MCF 10A (cell line): ENCODE measurements at regions not wholly inside any gene's neighbourhood (a gene's known extent, or its start where the extent isn't known, plus 50 kb on each side); places are given as distances from the start of the nearest gene placed in this dataset.

ENCODE experiments used
- BruUV-seq: library from RNA; stranded (reverse); fragments of 400-500 nt; replicated peaks from 2 replicates; lab custom pipeline; 2021; lab: Mats Ljungman, UMichigan
- CTCF ChIA-PET: fragments of 300-600 bp; sonication (Branson Sonifier 250); formaldehyde crosslinking; extraction: SDS; loops from one replicate; lab custom pipeline; 2021; ENCODE audit warnings: antibody characterized with exemption, inconsistent platforms; lab: Yijun Ruan, JAX
- POLR2A ChIA-PET: fragments of 300-600, 350-650 bp; sonication (Branson Sonifier 250); formaldehyde crosslinking; extraction: SDS; loops from one replicate; lab custom pipeline; 2020; ENCODE audit warnings: antibody characterized with exemption, inconsistent platforms; lab: Yijun Ruan, JAX
- DNase-seq: peaks from one replicate; pipeline ENCODE4 v3.0.0-alpha.2; 2018; ENCODE audit not compliant: unreplicated experiment
- H3K27ac Mint-ChIP-seq: one replicate; pipeline ENCODE4 v1.8.0; 2022; ENCODE audit warnings: mild to moderate bottlenecking, low read depth, mixed read lengths; ENCODE audit not compliant: unreplicated experiment
- H3K27me3 Mint-ChIP-seq: one replicate; pipeline ENCODE4 v1.8.0; 2022; ENCODE audit warnings: mixed read lengths; ENCODE audit not compliant: insufficient read depth, unreplicated experiment
- H3K36me3 Mint-ChIP-seq: one replicate; pipeline ENCODE4 v1.8.0; 2022; ENCODE audit warnings: mild to moderate bottlenecking, moderate library complexity, mixed read lengths; ENCODE audit not compliant: insufficient read depth, unreplicated experiment
- H3K4me1 Mint-ChIP-seq: one replicate; pipeline ENCODE4 v1.8.0; 2022; ENCODE audit warnings: mixed read lengths; ENCODE audit not compliant: insufficient read depth, unreplicated experiment
- H3K4me3 Mint-ChIP-seq: one replicate; pipeline ENCODE4 v1.8.0; 2022; ENCODE audit warnings: mild to moderate bottlenecking, moderate library complexity, mixed read lengths; ENCODE audit not compliant: unreplicated experiment
- H3K9me3 Mint-ChIP-seq: one replicate; pipeline ENCODE4 v1.8.0; 2022; ENCODE audit warnings: mixed read lengths; ENCODE audit not compliant: unreplicated experiment
- intact Hi-C: fragments of 100-400 bp; cut with micrococcal nuclease; formaldehyde crosslinking; loops from 2 replicates; pipeline ENCODE4 v1.14.1; 2022
- TF ChIP-seq, protein P1 (sequence below): fragments of 200-600 bp; IDR thresholded peaks from one replicate; pipeline ENCODE4 v1.8.0; 2022; ENCODE audit warnings: antibody characterized with exemption, mild to moderate bottlenecking; ENCODE audit not compliant: unreplicated experiment

DNA sequence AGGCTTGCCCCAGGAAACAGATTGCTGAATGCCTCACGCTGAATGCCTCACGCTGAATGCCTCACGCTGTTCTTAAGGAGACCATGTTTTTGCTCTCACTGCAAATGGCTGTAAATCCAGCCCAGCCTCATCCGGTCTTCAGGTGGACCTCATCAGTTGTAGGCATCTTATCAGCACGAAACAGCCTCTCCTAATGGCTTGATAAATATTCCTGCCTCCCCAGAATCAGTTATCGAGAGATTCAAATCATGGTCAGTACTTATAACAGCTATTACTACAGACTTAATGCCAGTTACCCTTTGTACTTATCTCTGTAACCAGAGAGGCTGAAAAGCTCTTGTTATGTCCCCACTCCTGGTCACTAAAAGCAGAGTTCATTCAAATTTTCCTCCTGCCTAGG, 290.6 kb downstream of the FZD1 start:
- Mint-ChIP-seq H3K4me3 (no peak overlapping the region), H3K4me1 (peaks cover 27% of the 10 kb centered on the region), H3K27ac (no peak overlapping the region), H3K36me3 (no peaks in the 10 kb centered on the region), H3K27me3 (no peaks in the 10 kb centered on the region), H3K9me3 (no peaks in the 10 kb centered on the region)
- no TSS peak for BruUV-seq
- intact Hi-C loops = no loop called here
- CTCF ChIA-PET = no interaction called here
- POLR2A ChIA-PET = interaction anchor here (1.2 kb wide), 1 partner anchor 19 kb away, joined by 3 read pairs; no protein-coding TSS in a partner anchor
- DNase-seq = no peak
- TF ChIP-seq, protein P1, sequence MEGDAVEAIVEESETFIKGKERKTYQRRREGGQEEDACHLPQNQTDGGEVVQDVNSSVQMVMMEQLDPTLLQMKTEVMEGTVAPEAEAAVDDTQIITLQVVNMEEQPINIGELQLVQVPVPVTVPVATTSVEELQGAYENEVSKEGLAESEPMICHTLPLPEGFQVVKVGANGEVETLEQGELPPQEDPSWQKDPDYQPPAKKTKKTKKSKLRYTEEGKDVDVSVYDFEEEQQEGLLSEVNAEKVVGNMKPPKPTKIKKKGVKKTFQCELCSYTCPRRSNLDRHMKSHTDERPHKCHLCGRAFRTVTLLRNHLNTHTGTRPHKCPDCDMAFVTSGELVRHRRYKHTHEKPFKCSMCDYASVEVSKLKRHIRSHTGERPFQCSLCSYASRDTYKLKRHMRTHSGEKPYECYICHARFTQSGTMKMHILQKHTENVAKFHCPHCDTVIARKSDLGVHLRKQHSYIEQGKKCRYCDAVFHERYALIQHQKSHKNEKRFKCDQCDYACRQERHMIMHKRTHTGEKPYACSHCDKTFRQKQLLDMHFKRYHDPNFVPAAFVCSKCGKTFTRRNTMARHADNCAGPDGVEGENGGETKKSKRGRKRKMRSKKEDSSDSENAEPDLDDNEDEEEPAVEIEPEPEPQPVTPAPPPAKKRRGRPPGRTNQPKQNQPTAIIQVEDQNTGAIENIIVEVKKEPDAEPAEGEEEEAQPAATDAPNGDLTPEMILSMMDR = no peak

DNA sequence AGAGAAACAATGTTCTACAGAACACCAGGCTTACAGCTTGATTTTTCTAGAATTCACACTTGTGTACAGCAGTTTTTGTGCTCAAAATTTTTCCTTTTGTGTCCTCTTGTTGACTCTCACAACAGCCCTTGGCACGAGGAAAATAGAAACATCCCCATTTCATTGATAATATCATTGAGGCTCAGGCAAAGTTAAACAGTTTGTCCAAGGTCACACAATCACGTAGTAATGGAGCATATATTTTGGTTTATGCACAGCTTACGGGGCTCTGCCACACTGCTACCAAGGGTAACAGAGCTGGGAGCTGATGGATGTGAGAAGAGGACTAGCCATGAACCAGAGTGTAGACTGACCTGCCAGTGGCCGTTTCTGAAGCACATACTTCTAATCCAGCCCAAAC, 292.0 kb downstream of the FZD1 start:
- intact Hi-C loops = no loop called here
- BruUV-seq = no TSS peak
- CTCF ChIA-PET = interaction anchor here (0.5 to 0.7 kb wide), 2 partner anchors 61 to 273 kb away, joined by 3 to 4 read pairs; no protein-coding TSS in a partner anchor
- H3K27ac Mint-ChIP-seq = no peak overlapping the region
- H3K36me3 Mint-ChIP-seq = no peaks in the 10 kb centered on the region
- POLR2A ChIA-PET = no interaction called here
- no peaks in the 10 kb centered on the region for H3K9me3 Mint-ChIP-seq
- peaks cover 27% of the 10 kb centered on the region for H3K4me1 Mint-ChIP-seq
- TF ChIP-seq, protein P1 = no peak
- H3K4me3 Mint-ChIP-seq = no peak overlapping the region
- no peaks in the 10 kb centered on the region for H3K27me3 Mint-ChIP-seq
- DNase-seq = no peak

DNA sequence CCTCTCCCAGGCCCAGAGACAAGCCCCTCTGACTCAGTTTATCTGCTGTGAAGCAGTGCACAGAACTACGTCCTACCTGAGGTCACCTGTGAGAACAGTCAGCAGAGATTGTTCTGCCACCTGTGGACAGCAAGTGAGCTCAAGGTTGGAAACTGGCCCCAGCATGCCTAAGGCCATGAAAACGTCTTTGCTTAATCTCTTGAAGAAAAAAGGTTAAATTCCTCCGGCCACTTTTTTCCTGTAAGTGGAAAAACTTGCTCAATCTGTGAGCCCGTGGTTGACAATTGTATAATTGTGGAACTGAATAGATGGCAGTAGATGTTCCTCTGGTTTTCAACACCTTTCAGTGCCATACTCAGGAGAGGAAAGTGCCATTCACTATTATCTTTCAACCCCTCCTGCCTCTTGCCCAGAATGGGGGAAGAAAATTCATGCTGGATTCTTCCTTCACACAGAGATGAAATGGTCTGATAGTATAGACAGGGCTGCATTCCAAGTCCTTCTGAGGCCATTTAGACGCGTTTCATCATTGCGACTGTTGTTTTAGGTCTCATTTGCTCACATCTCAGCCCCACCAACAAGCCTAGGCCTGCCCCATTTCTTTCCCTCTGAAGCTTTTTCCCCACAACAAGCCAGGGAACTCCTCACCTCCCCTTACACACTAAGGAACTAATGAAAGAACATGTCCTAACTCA, 292.9 kb downstream of the FZD1 start:
- POLR2A ChIA-PET = interaction anchor here (0.9 to 1.2 kb wide), 4 partner anchors 199 to 741 kb away, joined by 3 read pairs; no protein-coding TSS in a partner anchor

More for the DNA sequence above, 292.9 kb downstream of the FZD1 start:
- no TSS peak for BruUV-seq
- peaks cover 27% of the 10 kb centered on the region for H3K4me1 Mint-ChIP-seq
- H3K27me3 Mint-ChIP-seq = no peaks in the 10 kb centered on the region
- CTCF ChIA-PET = interaction anchor here (0.5 to 1.3 kb wide), 4 partner anchors 9 to 323 kb away, joined by 3 to 4 read pairs (median 3); no protein-coding TSS in a partner anchor
- intact Hi-C loops = no loop called here
- no peaks in the 10 kb centered on the region for H3K36me3 Mint-ChIP-seq
- peak overlapping the region; percentile 98 for H3K27ac Mint-ChIP-seq
- peak; percentile 82 for DNase-seq
- TF ChIP-seq, protein P1 = no peak
- H3K4me3 Mint-ChIP-seq = peak overlapping the region; percentile 59
- H3K9me3 Mint-ChIP-seq = no peaks in the 10 kb centered on the region
